Lower leg skin (tissue), 3 donors: ENCODE measurements at regions not wholly inside any gene's neighbourhood (a gene's known extent, or its start where the extent isn't known, plus 50 kb on each side); places are given as distances from the start of the nearest gene placed in this dataset.

Experiments
- POLR2A ChIP-seq, 2 donors: fragments of 450-650 bp; IDR thresholded peaks; one replicate each; pipeline ENCODE4 v1.6.1; 2016 to 2017; ENCODE audit warnings: antibody characterized with exemption in 2 of 2, mild to moderate bottlenecking in 1 of 2, moderate library complexity in 1 of 2
- TF ChIP-seq, protein P1 (sequence below), 3 donors: fragments of 450-650 bp; IDR thresholded peaks; one replicate each; pipeline ENCODE4 v1.5.1; 2016; ENCODE audit warnings: antibody characterized with exemption in 3 of 3, mild to moderate bottlenecking in 3 of 3, moderate library complexity in 2 of 3

DNA sequence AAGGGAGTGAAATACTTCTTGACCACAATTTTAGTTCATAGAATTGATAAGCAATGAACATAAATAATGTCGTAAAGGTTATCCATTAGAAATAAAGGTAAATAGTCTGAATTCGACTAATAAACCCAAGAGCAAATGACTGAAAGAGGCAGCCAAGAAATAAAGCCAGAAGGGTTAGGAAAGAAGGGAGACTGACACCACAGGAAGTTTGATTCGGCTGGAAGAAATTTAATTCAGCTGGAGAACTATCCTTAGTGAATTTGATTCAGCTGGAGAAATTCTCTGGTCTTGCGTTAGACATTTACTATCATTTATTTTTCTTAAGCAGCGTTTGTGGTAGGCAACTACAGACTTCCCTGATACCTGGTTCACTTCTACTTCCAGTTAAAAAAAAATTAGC lies 429.6 kb downstream of the PID1 start:
- TF ChIP-seq POLR2A (IDR thresholded peaks at IDR 0.05), result no peak
- TF ChIP-seq, protein P1, sequence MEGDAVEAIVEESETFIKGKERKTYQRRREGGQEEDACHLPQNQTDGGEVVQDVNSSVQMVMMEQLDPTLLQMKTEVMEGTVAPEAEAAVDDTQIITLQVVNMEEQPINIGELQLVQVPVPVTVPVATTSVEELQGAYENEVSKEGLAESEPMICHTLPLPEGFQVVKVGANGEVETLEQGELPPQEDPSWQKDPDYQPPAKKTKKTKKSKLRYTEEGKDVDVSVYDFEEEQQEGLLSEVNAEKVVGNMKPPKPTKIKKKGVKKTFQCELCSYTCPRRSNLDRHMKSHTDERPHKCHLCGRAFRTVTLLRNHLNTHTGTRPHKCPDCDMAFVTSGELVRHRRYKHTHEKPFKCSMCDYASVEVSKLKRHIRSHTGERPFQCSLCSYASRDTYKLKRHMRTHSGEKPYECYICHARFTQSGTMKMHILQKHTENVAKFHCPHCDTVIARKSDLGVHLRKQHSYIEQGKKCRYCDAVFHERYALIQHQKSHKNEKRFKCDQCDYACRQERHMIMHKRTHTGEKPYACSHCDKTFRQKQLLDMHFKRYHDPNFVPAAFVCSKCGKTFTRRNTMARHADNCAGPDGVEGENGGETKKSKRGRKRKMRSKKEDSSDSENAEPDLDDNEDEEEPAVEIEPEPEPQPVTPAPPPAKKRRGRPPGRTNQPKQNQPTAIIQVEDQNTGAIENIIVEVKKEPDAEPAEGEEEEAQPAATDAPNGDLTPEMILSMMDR (IDR thresholded peaks at IDR 0.05), result no peak
